ENCODE measurements at regions not wholly inside any gene's neighbourhood (a gene's known extent, or its start where the extent isn't known, plus 50 kb on each side); places are given as distances from the start of the nearest gene placed in this dataset.

- TF ChIP-seq CTCF (IDR thresholded peaks at IDR 0.05; ENCODE audit: insufficient read depth, low read length, poor library complexity, severe bottlenecking) (no peak), EZH2phosphoT487 (conservative IDR thresholded peaks at IDR 0.05; ENCODE audit: low read length) (no peak)
- H3K9me3 ChIP-seq (ENCODE audit: insufficient read depth, low read length): no peaks in the 10 kb centered on the region
Measured at GRCh38 chr1:166605137-166605536, 234.1 kb upstream of the POGK start.

GRCh38 chr1:166612886-166613285 is 226.4 kb upstream of the POGK start:
- H4K20me1 ChIP-seq (ENCODE audit: low read depth, low read length): no peaks in the 10 kb centered on the region
- no peaks in the 10 kb centered on the region for H3K27me3 ChIP-seq (ENCODE audit: low read length)
- H3K4me3 ChIP-seq (ENCODE audit: insufficient read depth, low read length, poor library complexity, severe bottlenecking): no peak overlapping the region
- H3K9me3 ChIP-seq (ENCODE audit: insufficient read depth, low read length): no peaks in the 10 kb centered on the region
- no peaks in the 10 kb centered on the region for H3F3A ChIP-seq (ENCODE audit: insufficient read depth)
- no peak overlapping the region for H3K4me2 ChIP-seq (ENCODE audit: low read depth, low read length, poor library complexity, severe bottlenecking)
- no peak overlapping the region for H3K9ac ChIP-seq (ENCODE audit: low read length)
- TF ChIP-seq EZH2phosphoT487 (conservative IDR thresholded peaks at IDR 0.05; ENCODE audit: low read length) (no peak), CTCF (IDR thresholded peaks at IDR 0.05; ENCODE audit: insufficient read depth, low read length, poor library complexity, severe bottlenecking) (no peak)
- H2AFZ ChIP-seq (ENCODE audit: low read depth, low read length, severe bottlenecking): no peak overlapping the region
- no peaks in the 10 kb centered on the region for H3K9me2 ChIP-seq (replicated peaks; ENCODE audit: insufficient read depth, low read length)
- H3K36me3 ChIP-seq (ENCODE audit: low read length): no peaks in the 10 kb centered on the region
- H3K27ac ChIP-seq (ENCODE audit: low read depth, low read length): no peak overlapping the region
- no peaks in the 10 kb centered on the region for H3K79me2 ChIP-seq (ENCODE audit: insufficient read depth, low read length)

More at GRCh38 chr1:166605137-166605536, 234.1 kb upstream of the POGK start:
- no peaks in the 10 kb centered on the region for H3K9me2 ChIP-seq (replicated peaks; ENCODE audit: insufficient read depth, low read length)
- H3K9ac ChIP-seq (ENCODE audit: low read length): no peak overlapping the region
- H3K27me3 ChIP-seq (ENCODE audit: low read length): no peaks in the 10 kb centered on the region
- no peak overlapping the region for H3K27ac ChIP-seq (ENCODE audit: low read depth, low read length)
- H4K20me1 ChIP-seq (ENCODE audit: low read depth, low read length): no peaks in the 10 kb centered on the region
- H3K79me2 ChIP-seq (ENCODE audit: insufficient read depth, low read length): no peaks in the 10 kb centered on the region
- no peak overlapping the region for H3K4me3 ChIP-seq (ENCODE audit: insufficient read depth, low read length, poor library complexity, severe bottlenecking)
- no peaks in the 10 kb centered on the region for H3K36me3 ChIP-seq (ENCODE audit: low read length)
- H3F3A ChIP-seq (ENCODE audit: insufficient read depth): no peaks in the 10 kb centered on the region
- no peak overlapping the region for H3K4me2 ChIP-seq (ENCODE audit: low read depth, low read length, poor library complexity, severe bottlenecking)
- no peak overlapping the region for H2AFZ ChIP-seq (ENCODE audit: low read depth, low read length, severe bottlenecking)

GRCh38 chr1:166616206-166616605 is 223.1 kb upstream of the POGK start:
- Histone ChIP-seq H3K9me2 (replicated peaks; ENCODE audit: insufficient read depth, low read length) (no peaks in the 10 kb centered on the region), H3K27me3 (ENCODE audit: low read length) (no peaks in the 10 kb centered on the region), H4K20me1 (ENCODE audit: low read depth, low read length) (no peaks in the 10 kb centered on the region), H3K79me2 (ENCODE audit: insufficient read depth, low read length) (no peaks in the 10 kb centered on the region), H3K4me2 (ENCODE audit: low read depth, low read length, poor library complexity, severe bottlenecking) (no peak overlapping the region), H3K9ac (ENCODE audit: low read length) (no peak overlapping the region), H2AFZ (ENCODE audit: low read depth, low read length, severe bottlenecking) (no peak overlapping the region), H3K36me3 (ENCODE audit: low read length) (no peaks in the 10 kb centered on the region), H3K9me3 (ENCODE audit: insufficient read depth, low read length) (no peaks in the 10 kb centered on the region), H3K27ac (ENCODE audit: low read depth, low read length) (no peak overlapping the region), H3K4me3 (ENCODE audit: insufficient read depth, low read length, poor library complexity, severe bottlenecking) (no peak overlapping the region), H3F3A (ENCODE audit: insufficient read depth) (no peaks in the 10 kb centered on the region)
- TF ChIP-seq CTCF (IDR thresholded peaks at IDR 0.05; ENCODE audit: insufficient read depth, low read length, poor library complexity, severe bottlenecking) (no peak), EZH2phosphoT487 (conservative IDR thresholded peaks at IDR 0.05; ENCODE audit: low read length) (no peak)
